IMR-90 (cell line): ENCODE measurements at regions not wholly inside any gene's neighbourhood (a gene's known extent, or its start where the extent isn't known, plus 50 kb on each side); places are given as distances from the start of the nearest gene placed in this dataset.

Experiments
- ATAC-seq: fragments of 200-7000 bp; cut with Tn5 transposase; 2 replicates; pipeline ENCODE4 v1.9.1; 2020; ENCODE audit warnings: low read depth, mild to moderate bottlenecking, moderate library complexity
- BruUV-seq: library from RNA; stranded (reverse); fragments of 400-500 nt; replicated peaks from 2 replicates; lab custom pipeline; 2021; lab: Mats Ljungman, UMichigan
- CTCF ChIA-PET: fragments of 300-600 bp; formaldehyde crosslinking; extraction: SDS; loops from one replicate; lab custom pipeline; 2021; ENCODE audit warnings: antibody characterized with exemption; lab: Yijun Ruan, JAX
- POLR2A ChIA-PET: fragments of 300-600 bp; sonication (Branson Sonifier 250); formaldehyde crosslinking; loops from one replicate; lab custom pipeline; 2022; ENCODE audit warnings: antibody characterized with exemption; ENCODE audit not compliant: unreplicated experiment; lab: Charles Lee
- DNase-seq: peaks from one replicate; pipeline ENCODE4 v3.0.0; 2013
- H2AFZ ChIP-seq: replicated peaks from 2 replicates; pipeline ENCODE3; 2013; ENCODE audit warnings: low read length, mild to moderate bottlenecking; ENCODE audit not compliant: poor library complexity
- H2AK5ac ChIP-seq: 2 replicates; pipeline ENCODE4 v1.6.1; 2013; ENCODE audit warnings: low read depth, low read length, inconsistent platforms
- H2AK9ac ChIP-seq: replicated peaks from 2 replicates; pipeline ENCODE3; 2013; ENCODE audit warnings: mild to moderate bottlenecking, low read depth, low read length, moderate library complexity; ENCODE audit not compliant: poor library complexity
- H2BK120ac ChIP-seq: 2 replicates; pipeline ENCODE4 v1.6.1; 2013; ENCODE audit warnings: low read depth, low read length, inconsistent platforms
- H2BK15ac ChIP-seq: 3 replicates; pipeline ENCODE4 v1.6.1; 2013; ENCODE audit warnings: low read depth, low read length, inconsistent platforms
- H2BK20ac ChIP-seq: 2 replicates; pipeline ENCODE4 v1.6.1; 2013; ENCODE audit warnings: low read depth, mild to moderate bottlenecking, inconsistent platforms, low read length, moderate library complexity
- H2BK5ac ChIP-seq: 2 replicates; pipeline ENCODE4 v1.6.1; 2013; ENCODE audit warnings: mild to moderate bottlenecking, low read depth, low read length, inconsistent platforms; ENCODE audit not compliant: poor library complexity, severe bottlenecking
- H3K14ac ChIP-seq: replicated peaks from 2 replicates; pipeline ENCODE4 v1.6.1; 2013; ENCODE audit warnings: low read depth, low read length, inconsistent platforms
- H3K18ac ChIP-seq: 2 replicates; pipeline ENCODE4 v1.6.1; 2013; ENCODE audit warnings: low read depth, low read length, control low read depth
- H3K23ac ChIP-seq: 2 replicates; pipeline ENCODE4 v1.6.1; 2013; ENCODE audit warnings: low read depth, low read length, inconsistent platforms
- H3K27ac ChIP-seq: 2 replicates; pipeline ENCODE4 v1.5.1; 2013; ENCODE audit warnings: mild to moderate bottlenecking, control low read depth, low read length; ENCODE audit not compliant: insufficient read depth
- H3K27me3 ChIP-seq: 2 replicates; pipeline ENCODE4 v1.6.1; 2013; ENCODE audit warnings: low read length; ENCODE audit not compliant: control insufficient read depth, insufficient read depth
- H3K36me3 ChIP-seq: 2 replicates; pipeline ENCODE4 v1.6.1; 2013; ENCODE audit warnings: low read length, mixed read lengths; ENCODE audit not compliant: control insufficient read depth, insufficient read depth
- H3K4ac ChIP-seq: 2 replicates; pipeline ENCODE4 v1.6.1; 2013; ENCODE audit warnings: low read depth, low read length, inconsistent platforms
- H3K4me1 ChIP-seq: 2 replicates; pipeline ENCODE4 v1.6.1; 2013; ENCODE audit warnings: low read length, mixed read lengths; ENCODE audit not compliant: control insufficient read depth, insufficient read depth
- H3K4me2 ChIP-seq: 2 replicates; pipeline ENCODE4 v1.6.1; 2013; ENCODE audit warnings: low read depth, mild to moderate bottlenecking, control low read depth, low read length, moderate library complexity
- H3K4me3 ChIP-seq: 2 replicates; pipeline ENCODE4 v1.5.1; 2013; ENCODE audit warnings: low read depth, mild to moderate bottlenecking, control low read depth, low read length, moderate library complexity; ENCODE audit not compliant: insufficient read depth
- H3K56ac ChIP-seq: 2 replicates; pipeline ENCODE4 v1.6.1; 2013; ENCODE audit warnings: low read length, inconsistent platforms; ENCODE audit not compliant: insufficient read depth; ENCODE audit errors: extremely low read depth
- H3K79me1 ChIP-seq, 2 experiments: 2 replicates each; pipeline ENCODE4 v1.6.1; 2013; ENCODE audit warnings: low read length in 2 of 2, inconsistent platforms in 1 of 2, low read depth in 1 of 2
- H3K9ac ChIP-seq: 2 replicates; pipeline ENCODE4 v1.6.1; 2013; ENCODE audit warnings: low read depth, low read length, control low read depth
- H3K9me1 ChIP-seq: 2 replicates; pipeline ENCODE4 v1.6.1; 2013; ENCODE audit warnings: low read length, inconsistent platforms; ENCODE audit not compliant: insufficient read depth
- H3K9me3 ChIP-seq: 2 replicates; pipeline ENCODE4 v1.6.1; 2013; ENCODE audit warnings: low read length; ENCODE audit not compliant: control insufficient read depth, insufficient read depth
- H4K20me1 ChIP-seq: 2 replicates; pipeline ENCODE4 v1.6.1; 2013; ENCODE audit warnings: low read length, inconsistent platforms; ENCODE audit not compliant: insufficient read depth
- H4K5ac ChIP-seq: 2 replicates; pipeline ENCODE4 v1.6.1; 2013; ENCODE audit warnings: mild to moderate bottlenecking, low read depth, low read length, control low read depth
- H4K8ac ChIP-seq, 2 experiments: 2 replicates each; pipeline ENCODE4 v1.6.1; 2013; ENCODE audit warnings: low read depth in 2 of 2, low read length in 2 of 2, control low read depth in 1 of 2, inconsistent platforms in 1 of 2
- H4K91ac ChIP-seq: 2 replicates; pipeline ENCODE4 v1.6.1; 2013; ENCODE audit warnings: low read depth, low read length, inconsistent platforms; ENCODE audit not compliant: insufficient read depth
- BHLHE40 ChIP-seq: fragments of 150-350 bp; IDR thresholded peaks from 2 replicates; pipeline ENCODE4 v1.6.1; 2016; ENCODE audit warnings: mild to moderate bottlenecking, low read depth, low read length
- CEBPB ChIP-seq: IDR thresholded peaks from 2 replicates; pipeline ENCODE4 v1.6.1; 2012; ENCODE audit warnings: low read depth, low read length, improper control_type of control experiment
- CTCF ChIP-seq: conservative IDR thresholded peaks from 2 replicates; pipeline ENCODE4 v1.5.1; 2012; ENCODE audit warnings: mild to moderate bottlenecking, low read depth, low read length, improper control_type of control experiment
- FOS ChIP-seq: fragments of 150-350 bp; IDR thresholded peaks from 2 replicates; pipeline ENCODE4 v1.6.1; 2016; ENCODE audit warnings: low read depth, low read length
- MAFK ChIP-seq: IDR thresholded peaks from 2 replicates; pipeline ENCODE4 v1.6.1; 2012; ENCODE audit warnings: low read depth, low read length, improper control_type of control experiment
- MAZ ChIP-seq: IDR thresholded peaks from 2 replicates; pipeline ENCODE4 v1.6.1; 2012; ENCODE audit warnings: low read depth, mild to moderate bottlenecking, low read length, improper control_type of control experiment, moderate library complexity, borderline replicate concordance
- MXI1 ChIP-seq: IDR thresholded peaks from 2 replicates; pipeline ENCODE4 v1.6.1; 2012; ENCODE audit warnings: low read depth, mild to moderate bottlenecking, low read length, moderate library complexity, borderline replicate concordance
- NFE2L2 ChIP-seq: fragments of 150-350 bp; IDR thresholded peaks from 2 replicates; pipeline ENCODE4 v1.6.1; 2016; ENCODE audit warnings: low read depth, mild to moderate bottlenecking, low read length
- POLR2A ChIP-seq: IDR thresholded peaks from 2 replicates; pipeline ENCODE4 v1.6.1; 2012; ENCODE audit warnings: mild to moderate bottlenecking, low read depth, low read length
- RAD21 ChIP-seq: IDR thresholded peaks from 2 replicates; pipeline ENCODE4 v1.6.1; 2012; ENCODE audit warnings: low read length, improper control_type of control experiment
- RCOR1 ChIP-seq: IDR thresholded peaks from 2 replicates; pipeline ENCODE4 v1.6.1; 2012; ENCODE audit warnings: mild to moderate bottlenecking, low read length, improper control_type of control experiment; ENCODE audit not compliant: insufficient replicate concordance
- RFX5 ChIP-seq: IDR thresholded peaks from 2 replicates; pipeline ENCODE4 v1.8.0; 2012; ENCODE audit warnings: low read depth, mild to moderate bottlenecking, low read length, moderate library complexity
- SMC3 ChIP-seq: fragments of 150-350 bp; IDR thresholded peaks from 2 replicates; pipeline ENCODE4 v1.6.1; 2016; ENCODE audit warnings: low read depth, mild to moderate bottlenecking, antibody characterized with exemption, low read length, moderate library complexity
- USF2 ChIP-seq: fragments of 150-350 bp; IDR thresholded peaks from 2 replicates; pipeline ENCODE4 v1.6.1; 2017; ENCODE audit warnings: mild to moderate bottlenecking, antibody characterized with exemption, low read length, low read depth
- WGBS, 2 experiments: methylation state at CpG; one replicate each; pipeline versions ENCODE4 v1.1.5 to v1.1.7; 2013; ENCODE audit warnings: missing lambda C conversion rate in 2 of 2; ENCODE audit not compliant: insufficient read length in 1 of 2; ENCODE audit errors: extremely low coverage in 2 of 2; 5-methylcytosine and 5-hydroxymethylcytosine counted together
- dilution Hi-C: fragments of 300-500 bp; cut with HindIII; formaldehyde crosslinking; loops from one replicate; pipeline ENCODE4 v1.14.3; 2018; ENCODE audit warnings: low sequenced_read_pairs; ENCODE audit not compliant: unreplicated experiment
- in situ Hi-C: fragments of 300-500 bp; cut with MboI; formaldehyde crosslinking; loops from 3 replicates; pipeline ENCODE4 v1.14.3; 2019; ENCODE audit warnings: low sequenced_read_pairs, inconsistent platforms, mixed read lengths
- intact Hi-C: fragments of 100-400 bp; cut with micrococcal nuclease; formaldehyde crosslinking; loops from 2 replicates; pipeline ENCODE4 v1.10.0; 2022

- CTCF ChIA-PET = interaction anchor here (2.1 kb wide), 1 partner anchor 10 kb away, joined by 7 read pairs; no protein-coding TSS in a partner anchor
- Histone ChIP-seq H2BK15ac (no peak overlapping the region), H3K4me3 (no peak overlapping the region), H4K91ac (no peak overlapping the region), H3K27ac (no peak overlapping the region), H3K4me2 (no peak overlapping the region), H3K4ac (no peak overlapping the region), H3K36me3 (no peaks in the 10 kb centered on the region), H3K9me3 (no peaks in the 10 kb centered on the region), H3K79me1 (no peaks in the 10 kb centered on the region), H3K14ac (no peak overlapping the region), H3K56ac (no peak overlapping the region), H3K9ac (no peak overlapping the region), H3K23ac (no peak overlapping the region), H3K18ac (no peak overlapping the region), H2BK120ac (no peak overlapping the region), H2AK5ac (no peak overlapping the region), H4K8ac (no peak overlapping the region), H2AK9ac (no peak overlapping the region), H4K5ac (no peak overlapping the region), H2BK20ac (no peak overlapping the region), H4K20me1 (no peaks in the 10 kb centered on the region), H3K9me1 (no peaks in the 10 kb centered on the region; the same call in 1 of the 2 replicates), H2BK5ac (no peak overlapping the region), H3K4me1 (peaks cover 7% of the 10 kb centered on the region; the same call in 1 of the 2 replicates), H3K27me3 (peaks cover 25% of the 10 kb centered on the region), H2AFZ (no peak overlapping the region)
- in situ Hi-C loops (no loop called here), intact Hi-C loops (no loop called here), dilution Hi-C loops (no loop called here)
- no TSS peak for BruUV-seq
- POLR2A ChIA-PET = no interaction called here
- TF ChIP-seq CEBPB (no peak), USF2 (no peak), NFE2L2 (no peak), SMC3 (no peak), RCOR1 (no peak), RAD21 (no peak), FOS (no peak), MAZ (no peak), CTCF (no peak), RFX5 (no peak), BHLHE40 (no peak), POLR2A (no peak), MAFK (no peak), MXI1 (no peak)
- ATAC-seq (no peak), DNase-seq (no peak)
- WGBS, 2 experiments = no CpG with 5 or more reads among the region's 2 CpGs
These were observed 68.5 kb upstream of the BEGAIN start for GRCh38 chr14:100655741-100656085.
